HG03159 (cell line): ENCODE measurements at regions not wholly inside any gene's neighbourhood (a gene's known extent, or its start where the extent isn't known, plus 50 kb on each side); places are given as distances from the start of the nearest gene placed in this dataset.
"Not testable (repeated sequence)": the region's sequence is repeated elsewhere in the genome, so short reads cannot be mapped to it uniquely, and the experiment has no call there.

Experiments
- ATAC-seq: cut with Tn5 transposase; IDR thresholded peaks from one replicate; pipeline ENCODE4 v1.9.1; 2021; ENCODE audit warnings: mild to moderate bottlenecking, moderate library complexity; ENCODE audit not compliant: unreplicated experiment

DNA sequence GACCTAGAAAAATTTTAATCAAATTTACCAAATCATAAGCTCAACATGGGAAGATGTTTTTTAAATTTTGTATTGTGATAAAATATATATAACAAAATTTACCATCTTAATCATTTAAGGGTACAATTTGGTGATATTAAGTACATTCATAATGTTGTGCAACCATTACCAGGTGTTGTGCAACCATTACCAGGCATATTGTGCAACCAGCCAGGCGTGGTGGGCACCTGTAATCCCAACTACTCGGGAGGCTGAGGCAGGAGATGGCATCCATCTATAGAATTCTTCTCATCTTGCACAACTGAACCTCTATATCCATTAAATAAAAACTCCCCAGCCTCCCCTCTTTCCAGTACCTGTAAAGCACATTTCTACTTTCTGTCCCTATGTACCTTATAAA, 124.5 kb upstream of the SLC13A1 start:
- ATAC-seq: no peak

DNA sequence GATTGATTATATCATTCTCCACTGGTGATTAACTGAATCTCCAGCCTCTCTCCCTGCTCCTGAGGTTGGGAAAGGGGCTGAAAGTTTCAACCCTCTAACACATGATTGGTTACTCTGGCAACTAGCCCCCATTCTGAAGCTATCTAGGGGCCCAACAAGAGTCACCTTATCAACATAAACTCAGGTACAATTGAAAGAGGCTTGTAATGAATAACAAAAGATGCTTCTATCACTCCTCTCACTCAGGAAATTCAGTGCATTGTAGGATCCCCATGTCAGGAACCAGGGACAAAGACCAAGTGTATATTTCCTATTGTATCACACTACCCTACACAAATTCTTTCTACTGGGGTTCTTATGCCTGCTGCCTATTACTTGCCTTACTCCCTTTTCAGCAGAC, 123.9 kb upstream of the SLC13A1 start:
- ATAC-seq: no peak

DNA sequence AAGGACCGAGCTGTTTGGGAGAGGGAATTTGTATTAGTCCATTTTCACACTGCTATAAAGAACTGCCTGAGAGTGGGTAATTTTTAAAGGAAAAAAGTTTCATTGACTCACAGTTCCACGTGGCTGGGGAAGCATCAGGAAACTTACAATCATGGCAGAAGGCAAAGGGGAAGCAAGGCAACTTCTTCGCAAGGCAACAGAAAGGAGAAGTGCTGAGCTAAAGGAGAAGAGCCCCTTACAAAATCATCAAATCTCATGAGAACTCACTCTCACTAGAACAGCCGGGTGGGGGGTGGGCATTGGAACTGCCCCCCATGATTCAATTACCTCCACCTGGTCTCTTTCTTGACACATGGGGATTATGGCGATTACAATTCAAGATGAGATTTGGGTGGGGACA, 121.8 kb upstream of the SLC13A1 start:
- ATAC-seq: not testable (repeated sequence)

DNA sequence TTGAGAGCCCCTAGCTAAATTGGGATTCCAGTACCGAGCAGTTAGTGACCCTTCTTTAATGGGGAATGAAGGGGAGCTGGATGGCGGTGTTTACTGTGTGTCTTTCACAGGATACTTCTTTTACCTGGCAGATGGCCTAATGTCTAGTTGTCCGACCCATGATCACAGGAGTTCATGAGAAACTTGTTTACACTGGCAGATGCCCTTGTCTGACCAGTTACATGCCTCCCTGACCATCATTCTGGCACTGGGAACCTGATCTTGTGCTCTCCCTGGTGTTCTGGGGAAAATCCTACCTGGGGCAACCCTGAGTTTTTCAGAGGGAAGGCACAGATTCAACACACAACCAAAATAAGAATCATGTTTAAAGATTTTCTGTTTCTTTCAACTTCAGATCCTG, 120.1 kb upstream of the SLC13A1 start:
- ATAC-seq: no peak

DNA sequence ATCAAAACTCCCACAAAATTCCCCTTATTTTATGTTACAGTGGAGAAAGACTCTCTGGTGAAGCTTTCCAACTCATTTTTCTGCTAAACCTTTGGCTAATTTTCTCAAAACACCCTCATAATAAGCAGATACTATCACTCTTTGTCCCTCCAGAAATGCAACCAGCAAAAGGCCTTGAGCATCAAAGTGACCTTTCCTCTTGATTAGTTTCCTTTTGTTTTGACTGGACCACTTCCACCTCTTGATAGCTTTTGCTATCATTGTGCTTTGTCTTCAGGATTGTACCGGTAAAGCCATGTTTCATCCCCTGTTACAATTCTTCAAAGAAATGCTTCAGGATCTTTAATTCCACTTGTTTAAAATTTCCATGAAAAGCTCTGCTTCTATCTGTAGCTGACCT, 115.1 kb upstream of the SLC13A1 start:
- ATAC-seq: no peak

DNA sequence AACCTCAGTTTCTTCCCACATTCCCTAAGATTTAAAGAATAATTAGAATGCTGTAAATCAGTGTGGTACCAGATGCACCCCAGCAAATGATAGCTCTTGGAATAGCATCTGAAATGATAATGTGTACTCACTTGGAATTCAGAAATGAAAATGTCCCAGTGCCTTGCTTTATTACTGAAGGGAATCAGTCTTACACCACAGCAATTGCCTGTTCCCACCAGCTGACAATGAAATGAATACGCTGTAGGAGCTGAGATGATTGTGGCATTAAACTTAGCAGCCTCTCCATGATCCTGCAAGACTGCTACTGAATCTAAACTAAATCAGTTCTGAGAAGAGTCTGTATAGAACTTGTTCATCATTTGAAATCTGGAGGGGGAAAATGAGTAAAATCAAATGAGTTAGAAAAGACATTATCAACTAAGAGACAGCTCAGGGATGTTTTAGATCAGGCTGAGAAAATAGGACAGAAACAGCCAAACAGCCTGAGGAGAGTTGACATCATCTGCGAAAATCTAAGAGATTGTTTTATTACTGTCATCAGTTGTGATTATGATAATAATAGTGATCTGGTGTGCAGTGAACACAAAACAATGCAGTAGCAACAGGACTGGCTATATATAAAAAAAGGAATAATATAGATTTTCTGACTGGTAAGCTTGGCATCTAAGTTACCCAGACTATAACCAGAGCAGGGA, 108.6 kb upstream of the SLC13A1 start:
- no peak for ATAC-seq

DNA sequence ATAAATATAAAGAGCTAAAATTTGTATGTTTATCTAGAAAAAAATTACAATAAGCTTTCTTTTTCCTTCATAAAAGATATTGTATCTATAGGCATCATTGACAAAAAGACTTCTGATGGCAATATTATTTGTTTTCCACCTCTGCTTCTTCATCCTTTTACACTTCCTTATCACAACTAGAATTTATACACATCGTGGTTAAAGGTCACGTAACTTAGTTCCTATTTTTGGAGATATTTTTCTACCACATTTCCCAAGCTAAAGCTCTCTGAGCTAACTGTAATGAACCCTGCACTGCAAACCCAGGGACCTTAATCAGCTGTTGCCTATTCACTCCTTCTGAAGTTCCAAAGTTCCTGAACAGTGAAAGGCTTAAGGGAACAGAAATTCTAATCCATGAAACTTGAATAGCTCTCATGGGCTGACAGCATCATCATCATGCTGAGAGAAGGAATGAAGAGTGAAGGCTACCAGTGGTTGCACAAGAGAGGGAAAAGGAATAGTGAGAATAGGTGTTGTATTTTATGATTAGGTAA, 106.1 kb upstream of the SLC13A1 start:
- no peak for ATAC-seq

DNA sequence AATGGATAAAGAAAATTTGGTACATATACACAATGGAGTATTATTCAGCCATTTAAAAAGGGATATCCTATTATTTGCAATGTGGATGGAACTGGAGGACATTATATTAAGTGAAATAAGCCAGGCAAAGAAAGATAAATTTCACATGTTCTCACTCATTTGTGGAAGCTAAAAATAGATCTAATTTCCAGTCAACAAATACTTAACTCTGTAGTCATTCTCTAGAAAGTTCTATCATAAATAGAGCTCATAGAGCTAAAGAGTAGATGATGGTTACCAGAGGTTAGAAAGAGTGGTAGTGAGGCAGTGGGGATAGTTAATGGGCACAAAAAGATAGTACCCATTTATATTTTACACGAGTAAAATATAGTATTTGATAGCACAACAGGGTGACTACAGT, 104.2 kb upstream of the SLC13A1 start:
- ATAC-seq: no peak

DNA sequence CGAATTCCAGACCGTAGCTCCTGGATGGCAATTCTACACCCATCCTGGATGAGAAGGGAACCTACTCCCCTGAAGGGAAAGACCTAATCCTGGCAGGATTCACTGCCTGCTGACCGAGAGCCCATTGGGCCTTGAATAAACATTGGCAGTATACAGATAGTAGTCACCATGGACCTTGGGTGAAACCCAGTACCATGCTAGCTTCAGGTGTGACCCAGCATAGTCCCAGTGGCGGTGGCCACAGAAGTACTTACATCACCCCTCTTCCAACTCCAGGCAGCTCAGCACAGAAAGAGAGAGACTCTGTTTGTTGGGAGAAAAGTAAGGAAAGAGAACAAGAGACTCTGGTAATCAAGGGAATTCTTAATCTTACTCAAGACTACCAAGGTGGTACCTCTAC, 97.2 kb upstream of the SLC13A1 start:
- no peak for ATAC-seq

DNA sequence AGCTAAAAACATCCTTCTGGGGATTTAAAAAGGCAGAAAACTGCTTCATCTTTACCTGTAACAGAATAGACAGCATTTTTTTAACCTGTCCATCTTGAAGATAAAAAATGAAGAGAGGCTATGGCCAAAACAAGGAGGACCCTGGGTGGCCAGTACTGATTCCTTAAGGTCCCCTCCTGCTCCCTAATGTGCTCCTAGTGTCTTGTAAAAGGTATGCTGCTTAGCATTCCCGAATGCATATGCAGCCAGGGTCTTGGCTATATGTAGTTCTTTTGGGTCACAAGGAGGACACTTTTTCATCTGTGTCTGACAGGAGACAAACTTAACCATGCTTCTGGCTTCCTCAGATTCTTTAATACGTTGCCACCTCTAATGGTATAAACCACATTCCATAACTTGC, 93.9 kb upstream of the SLC13A1 start:
- no peak for ATAC-seq

DNA sequence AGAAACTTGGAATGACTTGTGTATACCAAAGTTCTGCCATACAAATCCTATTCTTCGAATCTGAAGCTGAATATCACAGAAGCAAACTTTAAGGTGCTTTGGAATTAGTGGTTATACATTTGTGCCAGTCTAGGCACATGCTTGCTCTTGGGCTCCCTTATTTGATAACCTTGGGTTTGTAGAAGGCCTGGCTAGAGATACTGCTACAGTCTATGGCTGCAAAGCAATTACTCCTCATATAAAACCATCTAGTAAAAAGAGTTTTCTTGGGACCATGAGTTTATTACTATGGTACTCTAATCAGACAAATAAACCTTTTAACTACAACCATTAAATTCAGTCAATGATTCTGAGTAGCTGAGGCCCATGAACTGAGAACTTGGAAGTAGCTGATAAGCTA, 92.5 kb upstream of the SLC13A1 start:
- ATAC-seq: no peak

DNA sequence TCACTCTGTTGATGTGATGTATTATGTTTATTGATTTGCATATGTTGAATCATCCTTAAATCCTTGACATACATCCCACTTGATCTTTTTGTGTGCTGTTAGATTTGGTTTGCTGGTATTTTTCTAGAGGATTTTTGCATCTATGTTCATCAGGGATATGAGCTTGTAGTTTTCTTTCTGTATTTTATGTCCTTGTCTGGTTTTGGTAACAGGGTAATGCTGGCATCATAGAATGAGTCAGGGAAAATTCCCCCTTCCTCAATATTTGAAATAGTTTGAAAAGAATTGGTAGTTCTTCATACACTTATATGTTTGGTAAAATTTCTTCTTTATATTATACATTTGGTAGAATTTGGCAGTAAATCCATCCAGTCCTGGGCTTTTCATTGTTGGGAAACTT, 89.4 kb upstream of the SLC13A1 start:
- no peak for ATAC-seq

DNA sequence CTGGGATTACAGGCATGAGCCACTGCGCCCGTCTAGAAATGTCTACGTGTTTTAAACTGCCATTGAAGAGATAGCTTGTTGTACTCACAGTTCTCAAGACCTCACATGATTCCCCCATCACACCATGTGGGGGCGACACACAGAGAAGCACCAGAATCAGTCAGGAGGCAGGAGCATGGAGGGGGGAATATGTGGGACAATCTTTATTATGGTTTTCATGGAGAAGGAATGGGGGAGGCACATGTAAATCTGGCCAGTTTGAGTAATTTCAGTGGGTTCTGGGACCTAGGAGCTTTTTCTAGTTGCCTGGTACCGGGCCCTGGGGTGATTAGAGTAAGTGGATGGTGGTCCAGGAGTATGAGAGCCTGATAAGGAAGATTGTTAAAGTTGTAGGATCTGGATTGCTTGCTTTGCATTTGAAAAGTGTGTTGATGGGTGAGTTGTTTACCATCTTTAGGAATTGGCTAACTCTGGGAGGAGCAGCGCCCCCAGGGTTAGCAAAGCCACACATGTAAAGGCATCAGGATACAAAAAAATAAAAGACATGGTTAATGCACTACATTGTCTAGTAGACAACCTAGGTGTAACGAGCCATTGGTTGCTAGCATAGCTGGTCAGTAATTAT, 85.4 kb upstream of the SLC13A1 start:
- no peak for ATAC-seq

DNA sequence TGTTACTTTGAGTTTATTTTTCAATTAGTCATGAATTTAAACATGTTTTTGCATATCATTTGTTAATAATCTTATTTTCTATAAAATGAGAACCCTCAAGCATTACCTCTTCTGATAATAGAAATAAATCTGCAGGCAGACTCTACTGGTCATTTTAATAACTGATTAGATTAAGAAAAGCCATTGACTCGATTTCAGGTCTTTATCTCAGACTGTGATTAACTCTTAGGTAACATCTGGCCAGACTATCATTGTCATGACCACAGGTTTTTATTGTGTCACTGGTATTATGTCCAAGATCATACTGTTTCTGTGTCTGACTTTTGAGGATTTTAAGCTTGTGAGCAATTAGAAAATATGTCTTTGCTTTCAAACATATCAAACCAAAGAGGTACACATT, 83.6 kb upstream of the SLC13A1 start:
- no peak for ATAC-seq

DNA sequence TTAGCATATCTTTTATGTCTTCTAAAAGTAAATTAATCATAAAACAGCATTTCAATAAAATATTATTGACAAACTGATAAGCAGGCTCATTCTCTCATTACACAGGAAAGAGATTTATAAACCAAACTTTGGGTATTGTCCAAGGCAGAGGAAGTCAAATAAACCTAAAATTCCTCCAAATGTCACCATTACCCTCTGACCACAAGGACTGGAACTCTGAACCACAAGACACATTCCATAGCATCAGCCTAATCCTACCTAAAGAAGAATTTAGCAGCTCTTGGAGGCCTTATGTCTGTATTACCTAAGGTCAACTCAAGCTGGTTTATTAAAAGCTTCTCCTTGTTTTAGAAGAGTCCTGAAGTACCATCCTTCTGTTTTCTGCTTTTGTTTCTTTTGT, 82.4 kb upstream of the SLC13A1 start:
- no peak for ATAC-seq

DNA sequence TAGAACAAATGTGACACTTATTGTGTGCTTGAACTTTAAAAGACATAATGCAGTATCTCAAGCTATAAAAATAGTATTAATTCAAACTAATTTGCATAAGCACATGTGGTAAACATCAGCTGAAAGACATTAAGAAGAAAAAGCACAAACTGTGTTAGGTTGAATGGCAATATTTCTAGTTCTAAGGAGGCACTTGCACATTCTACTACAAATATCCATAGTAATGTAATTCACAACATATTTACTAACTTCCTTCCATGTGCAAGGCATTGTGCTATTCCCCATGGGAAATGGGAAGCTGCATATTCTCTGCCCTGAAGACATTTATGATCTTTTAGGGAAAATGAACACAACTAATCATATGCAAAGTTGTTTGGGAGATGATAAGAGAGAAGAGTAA, 80.2 kb upstream of the SLC13A1 start:
- ATAC-seq: no peak

DNA sequence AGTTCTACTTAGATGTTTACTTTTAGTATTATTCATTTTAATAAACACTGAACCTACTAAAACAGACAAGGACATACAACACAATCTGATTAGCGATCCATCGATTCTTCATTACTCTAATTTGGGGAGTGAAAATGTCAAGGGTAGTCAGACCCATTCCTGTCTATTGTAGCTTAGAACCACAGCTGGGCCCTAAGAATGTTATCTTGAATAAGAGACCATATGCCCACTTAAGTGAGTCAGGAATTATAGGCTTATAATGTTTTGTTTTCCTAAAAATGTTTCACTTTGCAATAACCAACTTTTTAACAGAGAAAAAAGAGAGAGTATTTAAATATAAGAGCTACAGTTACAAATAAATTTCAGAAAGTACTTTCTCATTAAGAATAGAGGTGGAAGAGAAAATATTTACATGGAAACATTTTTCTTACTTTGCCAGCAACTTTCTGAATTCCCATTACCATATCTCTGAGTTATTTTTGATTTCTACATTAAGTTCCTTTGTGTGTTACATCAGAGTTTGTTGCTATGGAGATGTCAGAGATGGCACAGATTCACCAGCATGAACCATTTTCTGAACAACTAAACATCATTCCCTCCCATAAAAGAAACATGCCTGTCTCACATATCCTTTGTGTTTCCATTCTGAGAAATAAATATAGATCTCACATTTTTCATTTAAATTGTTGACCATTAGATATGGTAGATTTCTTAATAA, 75.4 kb upstream of the SLC13A1 start:
- ATAC-seq: no peak

DNA sequence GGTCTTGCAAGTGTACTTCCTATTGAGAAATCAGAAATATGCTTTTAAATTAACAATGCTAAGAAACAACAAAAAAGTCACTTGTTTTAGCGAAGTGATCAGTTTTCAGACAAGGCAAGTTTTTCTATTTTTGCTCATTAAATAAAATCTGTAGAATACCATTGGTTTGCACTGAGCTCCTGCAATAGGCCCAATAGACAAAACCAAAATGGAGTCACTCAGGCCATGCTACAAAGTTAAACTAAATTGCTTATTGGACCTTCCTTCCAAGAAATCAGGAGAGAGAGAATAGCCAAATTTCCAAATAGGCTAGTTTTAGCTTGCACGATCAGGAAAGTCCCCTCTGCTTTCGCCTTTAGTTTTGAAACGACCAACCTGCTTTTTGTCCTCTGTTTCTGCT, 73.4 kb upstream of the SLC13A1 start:
- ATAC-seq: no peak

DNA sequence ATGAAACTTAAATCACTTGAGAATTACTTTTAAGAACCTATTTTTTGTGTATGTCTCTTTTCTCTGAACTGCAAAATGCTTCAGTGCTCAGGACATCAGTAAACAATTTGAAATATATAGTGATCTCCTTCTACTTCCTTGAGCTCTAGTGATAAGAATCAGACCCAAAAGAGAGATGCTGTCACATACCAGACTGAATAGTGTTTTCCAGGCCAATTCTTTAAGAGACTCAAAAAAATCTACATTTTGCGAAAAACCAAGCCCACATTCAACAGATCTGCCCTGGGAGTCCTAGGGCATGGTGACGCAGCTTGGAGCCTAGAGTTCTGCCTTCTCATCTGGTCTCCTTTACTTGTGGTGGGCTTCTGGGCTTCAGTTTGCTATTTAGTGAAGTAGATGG, 72.1 kb upstream of the SLC13A1 start:
- no peak for ATAC-seq

DNA sequence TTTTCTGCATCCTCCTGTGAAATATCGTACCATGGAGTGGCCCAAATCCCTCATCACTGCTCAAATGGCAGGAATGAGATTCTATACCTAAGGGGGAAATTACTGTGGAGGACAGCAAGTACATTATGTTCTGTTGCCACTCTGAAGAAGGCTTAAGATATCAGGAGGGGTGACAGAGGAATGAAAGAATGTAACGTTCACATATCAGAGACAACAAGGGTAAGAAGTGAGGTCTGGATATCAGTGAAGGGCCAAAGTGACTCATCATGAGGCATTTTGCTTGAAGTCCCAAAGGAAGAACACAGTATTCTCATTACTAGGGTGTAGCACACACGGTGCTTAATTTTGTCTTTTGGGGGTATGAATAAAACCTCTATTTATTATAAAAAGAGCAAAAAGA, 71.5 kb upstream of the SLC13A1 start:
- no peak for ATAC-seq

DNA sequence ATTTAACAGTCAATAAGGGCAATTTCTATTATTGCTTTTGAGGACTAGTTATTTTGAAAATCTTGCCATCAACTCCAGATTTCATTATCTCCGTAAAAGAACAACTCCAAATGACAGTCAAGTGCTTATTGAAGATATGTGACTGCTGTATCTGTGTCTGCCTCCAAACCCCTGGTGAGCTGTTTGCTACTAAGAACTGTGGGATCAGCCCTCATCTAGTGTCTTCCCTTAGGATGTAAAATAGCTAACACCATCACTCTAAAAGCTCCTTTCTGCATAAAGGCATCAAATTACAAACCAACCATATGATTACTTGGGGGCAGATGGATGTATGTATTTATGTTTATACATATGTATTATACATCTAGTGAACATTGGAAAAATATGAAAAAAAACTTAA, 70.8 kb upstream of the SLC13A1 start:
- no peak for ATAC-seq

DNA sequence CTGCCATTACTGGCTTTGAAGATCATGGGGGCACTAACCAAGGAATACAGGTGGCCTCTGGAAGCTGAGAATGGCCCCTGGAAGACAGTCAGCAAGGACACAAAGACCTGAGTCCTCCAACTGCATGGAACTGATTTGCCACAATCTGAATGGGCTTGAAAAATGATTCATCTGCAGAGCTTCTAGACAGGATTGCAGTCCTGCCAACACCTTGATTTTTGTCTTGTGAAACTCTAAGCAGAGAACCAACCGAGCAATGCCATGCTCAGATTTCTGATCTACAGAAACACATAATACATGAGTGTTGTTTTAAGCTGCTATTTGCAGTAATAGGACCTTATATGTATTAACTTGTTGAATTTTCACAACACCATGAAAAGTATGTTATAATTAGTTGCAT, 66.1 kb upstream of the SLC13A1 start:
- ATAC-seq: no peak
